Islet precursor cell (in vitro differentiated cells): ENCODE measurements at regions not wholly inside any gene's neighbourhood (a gene's known extent, or its start where the extent isn't known, plus 50 kb on each side); places are given as distances from the start of the nearest gene placed in this dataset.
"Not testable (repeated sequence)": the region's sequence is repeated elsewhere in the genome, so short reads cannot be mapped to it uniquely, and the experiment has no call there.

Source experiments
- DNase-seq: peaks from one replicate; pipeline ENCODE4 v3.0.0-alpha.2; 2018

GRCh38 chr13:71382285-71382684 is 484.7 kb downstream of the DACH1 start:
- DNase-seq = no peak

GRCh38 chr13:71380191-71380590 is 486.8 kb downstream of the DACH1 start:
- no peak for DNase-seq

- no peak for DNase-seq
Measured at GRCh38 chr13:71378961-71379905, 487.8 kb downstream of the DACH1 start.

DNA sequence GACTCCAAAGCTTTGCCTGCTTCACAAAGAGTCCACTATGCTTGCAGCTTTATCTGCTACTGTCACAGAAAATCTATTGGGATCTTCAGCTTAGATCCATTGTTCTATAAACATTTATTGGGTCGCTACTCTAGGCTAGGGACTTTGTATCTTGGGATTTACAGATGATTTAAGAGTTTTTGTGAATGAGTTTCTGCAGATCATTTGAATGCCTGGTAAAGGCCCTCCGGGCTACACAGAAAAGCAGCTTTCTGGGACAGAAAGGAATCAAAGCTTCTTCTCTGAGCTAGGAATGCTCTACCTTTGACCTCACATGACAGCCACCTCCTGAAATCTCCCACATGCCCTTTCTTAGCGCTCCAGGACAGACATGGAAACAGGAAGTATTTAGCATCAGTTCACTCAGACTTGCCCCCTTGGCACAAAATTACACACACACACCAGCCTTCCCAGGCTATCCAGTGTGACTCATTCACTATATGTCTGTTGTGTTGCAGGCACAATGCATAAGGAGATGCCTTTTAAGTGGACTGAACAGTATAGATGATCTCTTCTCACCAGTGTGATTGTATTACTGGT is 492.4 kb downstream of the DACH1 start:
- peak; percentile 91 for DNase-seq

- no peak for DNase-seq
Measured at GRCh38 chr13:71368336-71368735, 498.7 kb downstream of the DACH1 start.

GRCh38 chr13:71360041-71360440 is 507.0 kb downstream of the DACH1 start:
- no peak for DNase-seq

DNA sequence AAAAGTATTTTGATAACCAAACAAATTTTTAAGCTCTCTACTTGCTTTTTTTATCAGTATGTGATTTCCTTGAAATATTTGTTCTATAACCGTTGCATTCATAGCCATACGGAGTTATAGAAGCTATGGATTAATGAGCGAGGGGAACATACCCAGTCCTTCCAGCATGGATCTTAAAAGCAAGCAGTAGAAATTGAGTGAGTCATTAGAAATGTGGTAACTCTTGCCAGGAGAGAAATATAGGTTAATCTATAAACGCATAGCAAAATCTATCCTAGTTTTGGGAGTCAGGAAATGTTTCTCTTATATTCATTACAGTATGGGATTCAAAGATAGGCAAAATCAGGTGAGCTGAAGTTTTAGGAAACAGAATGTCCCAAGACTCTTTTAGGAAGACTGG is 507.4 kb downstream of the DACH1 start:
- DNase-seq = no peak

DNA sequence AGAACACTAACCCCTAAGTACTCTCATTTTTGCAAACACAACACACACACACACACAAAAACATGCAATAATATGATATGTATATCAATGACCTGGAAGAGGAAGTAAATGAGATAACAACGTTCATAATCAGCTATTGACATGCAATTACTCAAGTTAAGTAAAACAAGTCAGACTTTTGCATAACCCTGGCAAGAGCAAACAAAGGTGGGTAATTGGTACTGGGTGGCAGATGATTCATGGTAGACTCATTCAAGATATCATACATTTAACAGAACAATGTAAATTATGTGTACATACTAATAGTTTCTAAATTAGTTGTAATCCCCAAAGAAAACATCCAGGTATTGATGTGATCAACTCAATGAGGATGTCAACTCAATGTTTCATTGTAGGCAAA is 508.8 kb downstream of the DACH1 start:
- no peak for DNase-seq

GRCh38 chr13:71355010-71355409 is 512.0 kb downstream of the DACH1 start:
- DNase-seq = no peak

- no peak for DNase-seq
Measured at GRCh38 chr13:71350886-71351285, 516.1 kb downstream of the DACH1 start.

- DNase-seq = not testable (repeated sequence)
Measured at GRCh38 chr13:71345856-71346255, 521.1 kb downstream of the DACH1 start.

- DNase-seq = no peak
Measured at GRCh38 chr13:71339736-71340135, 527.3 kb downstream of the DACH1 start.

- no peak for DNase-seq
Measured at GRCh38 chr13:71339005-71339404, 528.0 kb downstream of the DACH1 start.

DNA sequence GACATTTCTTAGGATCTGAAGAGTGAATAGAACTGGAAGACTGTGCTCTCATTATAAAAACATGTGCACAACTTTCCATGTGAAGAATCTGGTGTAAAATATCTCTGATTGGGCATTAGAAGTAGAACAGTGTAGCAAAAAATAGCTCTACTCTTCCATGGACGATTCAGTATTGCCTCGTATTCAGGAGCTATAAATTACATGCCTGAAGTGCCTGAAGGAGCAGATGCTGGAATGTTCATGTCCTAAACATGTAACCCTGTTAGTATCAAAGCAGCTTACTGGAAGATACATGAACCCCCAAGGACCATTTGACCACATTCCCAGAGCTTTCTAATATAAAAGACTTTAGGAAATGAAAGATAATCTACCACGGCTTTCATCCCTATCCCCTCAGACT is 528.9 kb downstream of the DACH1 start:
- DNase-seq = no peak

DNA sequence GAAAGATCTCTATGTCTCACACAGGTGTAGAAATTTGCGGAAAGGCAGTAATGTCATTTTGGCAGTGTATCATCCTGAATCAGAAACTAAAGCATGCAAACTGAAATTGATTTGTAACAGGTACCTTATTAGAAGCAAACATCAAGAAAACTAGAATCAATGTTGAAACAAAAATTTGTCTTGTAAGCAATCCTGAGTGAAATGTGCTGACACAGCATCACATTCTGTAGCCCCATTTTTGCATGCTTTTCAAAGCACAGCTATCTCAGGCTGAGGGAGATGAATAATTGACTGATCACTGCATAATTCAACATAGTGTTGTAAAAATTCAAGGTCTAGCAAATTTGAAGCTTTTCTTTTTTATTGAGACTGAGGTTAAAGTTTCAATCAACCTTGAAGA is 539.7 kb downstream of the DACH1 start:
- DNase-seq = no peak

- no peak for DNase-seq
Measured at GRCh38 chr13:71325556-71325955, 541.4 kb downstream of the DACH1 start.

DNA sequence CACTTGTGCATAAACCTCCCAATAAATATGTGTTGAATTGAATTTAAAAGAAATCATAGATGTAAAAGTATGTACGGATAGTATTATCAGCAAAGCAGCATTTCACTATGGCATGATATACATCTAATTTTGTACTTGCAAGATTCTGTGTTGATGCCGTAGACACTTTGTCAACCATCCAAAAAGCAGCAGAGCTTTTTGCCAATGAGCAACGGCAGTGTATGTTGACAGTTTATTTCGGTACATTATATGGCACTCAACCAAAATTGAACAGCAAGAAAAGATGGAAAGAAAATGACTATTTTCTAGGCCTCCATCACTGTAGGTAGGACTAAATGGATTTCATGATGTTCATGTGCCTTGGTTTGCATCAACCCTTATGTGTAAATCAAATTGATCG is 543.7 kb downstream of the DACH1 start:
- DNase-seq = no peak

DNA sequence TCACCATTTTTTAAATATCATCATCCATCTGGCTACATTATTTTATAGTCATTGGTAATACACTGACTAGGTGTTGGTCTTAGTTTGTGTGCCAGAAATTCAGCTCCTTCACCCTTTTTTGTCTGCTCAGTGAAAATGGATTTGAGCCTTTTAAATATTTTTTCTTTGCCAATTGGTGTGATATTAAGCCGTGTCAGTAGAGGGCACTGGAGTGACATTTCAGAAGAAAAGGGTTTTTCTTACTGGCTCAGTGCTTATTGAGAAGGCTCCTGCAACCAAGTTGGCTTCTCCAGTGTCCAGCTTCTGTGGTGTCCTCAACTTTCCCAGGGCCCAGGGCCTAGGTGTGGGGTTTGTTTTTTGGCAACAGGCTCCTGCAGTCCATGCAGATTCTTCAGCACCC is 546.6 kb downstream of the DACH1 start:
- DNase-seq = peak; percentile 56

DNA sequence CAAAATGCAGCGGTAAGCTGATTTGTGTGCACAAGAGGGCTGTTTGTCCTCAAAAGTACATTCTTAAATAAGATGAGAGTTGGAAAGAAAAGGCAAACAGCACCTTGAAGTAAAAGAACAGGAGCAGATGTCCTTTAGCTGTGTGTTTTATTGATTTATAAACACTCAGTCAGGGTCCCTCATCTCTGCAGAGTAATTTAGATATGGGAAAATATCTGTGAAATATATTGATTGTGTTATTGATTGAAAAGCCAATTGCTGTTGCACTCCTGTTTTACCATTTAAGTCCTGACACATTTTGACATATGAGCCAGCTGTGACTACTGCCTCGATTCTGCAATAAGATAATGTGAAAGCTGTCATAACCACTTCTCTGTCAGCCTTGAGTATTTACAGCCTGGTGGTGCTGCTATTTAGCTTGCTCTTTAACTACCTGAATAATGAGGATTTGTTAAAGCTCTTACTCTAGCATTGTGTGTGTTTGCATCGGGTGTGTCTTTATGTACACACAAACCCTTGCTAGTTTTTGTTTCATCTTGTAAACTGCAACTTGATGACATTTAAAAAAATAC is 550.1 kb downstream of the DACH1 start:
- DNase-seq = no peak

GRCh38 chr13:71312923-71313322 is 554.1 kb downstream of the DACH1 start:
- no peak for DNase-seq

DNA sequence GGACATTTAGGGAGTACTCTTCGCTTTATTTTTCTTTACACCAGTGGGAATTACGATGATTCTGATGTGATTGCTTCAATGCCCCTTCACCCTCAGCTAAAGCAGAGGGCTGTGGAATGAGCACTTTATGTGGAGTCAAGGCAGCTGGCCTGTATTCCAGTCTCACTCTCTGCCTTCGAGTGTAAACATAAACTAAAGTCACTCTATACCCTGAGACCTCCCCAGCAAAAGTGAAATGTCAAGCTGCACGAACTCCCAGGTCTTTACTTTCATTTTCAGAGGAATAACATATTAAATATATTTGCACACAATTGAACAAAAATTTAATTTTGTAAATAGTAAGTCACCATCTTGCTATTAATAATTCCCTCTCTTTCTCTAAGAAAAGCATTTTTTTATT is 557.1 kb downstream of the DACH1 start:
- DNase-seq = no peak

- no peak for DNase-seq
Measured at GRCh38 chr13:71306821-71307220, 560.2 kb downstream of the DACH1 start.

GRCh38 chr13:71304861-71305260 is 562.1 kb downstream of the DACH1 start:
- no peak for DNase-seq

- DNase-seq = no peak
Measured at GRCh38 chr13:71303144-71303543, 563.9 kb downstream of the DACH1 start.
